Hepatocyte (in vitro differentiated cells): ENCODE measurements at regions not wholly inside any gene's neighbourhood (a gene's known extent, or its start where the extent isn't known, plus 50 kb on each side); places are given as distances from the start of the nearest gene placed in this dataset.
"Not testable (repeated sequence)": the region's sequence is repeated elsewhere in the genome, so short reads cannot be mapped to it uniquely, and the experiment has no call there.

Experiments used
- DNase-seq: peaks from one replicate; pipeline ENCODE4 v3.0.0-alpha.2; 2016; ENCODE audit warnings: low spot score
- H2AFZ ChIP-seq: fragments of 200-600 bp; sonication (generic); 2 replicates; pipeline ENCODE4 v1.6.0; 2016; ENCODE audit warnings: antibody characterized with exemption, mild to moderate bottlenecking
- H3K27ac ChIP-seq: fragments of 200-600 bp; sonication (generic); 2 replicates; pipeline ENCODE4 v1.5.1; 2016; ENCODE audit warnings: mild to moderate bottlenecking
- H3K27me3 ChIP-seq: fragments of 200-600 bp; sonication (generic); 2 replicates; pipeline ENCODE4 v1.6.1; 2016
- H3K36me3 ChIP-seq: fragments of 200-600 bp; sonication (generic); replicated peaks from 2 replicates; pipeline ENCODE4 v1.5.1; 2016; ENCODE audit warnings: low read depth; ENCODE audit not compliant: insufficient read depth
- H3K4me1 ChIP-seq: fragments of 200-600 bp; sonication (generic); 2 replicates; pipeline ENCODE4 v1.5.1; 2016; ENCODE audit warnings: mild to moderate bottlenecking, moderate library complexity; ENCODE audit not compliant: insufficient read depth
- H3K4me2 ChIP-seq: fragments of 200-600 bp; sonication (generic); 2 replicates; pipeline ENCODE4 v1.6.0; 2016
- H3K4me3 ChIP-seq: fragments of 200-600 bp; sonication (generic); 2 replicates; pipeline ENCODE4 v1.5.1; 2016; ENCODE audit warnings: mild to moderate bottlenecking
- H3K79me2 ChIP-seq: fragments of 200-600 bp; sonication (generic); 2 replicates; pipeline ENCODE4 v1.6.0; 2017; ENCODE audit warnings: mild to moderate bottlenecking
- H3K9me2 ChIP-seq: fragments of 200-600 bp; sonication (generic); replicated peaks from 2 replicates; pipeline ENCODE4 v1.6.0; 2017; ENCODE audit warnings: mild to moderate bottlenecking; ENCODE audit not compliant: insufficient read depth
- H3K9me3 ChIP-seq: fragments of 200-600 bp; sonication (generic); 2 replicates; pipeline ENCODE4 v1.5.1; 2016; ENCODE audit warnings: low read depth, mild to moderate bottlenecking
- H4K20me1 ChIP-seq: fragments of 200-600 bp; sonication (generic); 2 replicates; pipeline ENCODE4 v1.6.0; 2016; ENCODE audit warnings: mild to moderate bottlenecking; ENCODE audit not compliant: insufficient read depth, poor library complexity, severe bottlenecking
- EZH2 ChIP-seq: fragments of 200-600 bp; sonication (generic); IDR thresholded peaks from 2 replicates; pipeline ENCODE4 v1.6.1; 2016; ENCODE audit warnings: antibody characterized with exemption, mild to moderate bottlenecking, borderline replicate concordance
- EZH2phosphoT487 ChIP-seq: fragments of 200-600 bp; sonication (generic); IDR thresholded peaks from one replicate; pipeline ENCODE4 v1.6.1; 2018; ENCODE audit warnings: antibody characterized with exemption, mild to moderate bottlenecking, low read depth, moderate library complexity; ENCODE audit not compliant: unreplicated experiment, severe bottlenecking
- WGBS: methylation state at CpG from one replicate; pipeline ENCODE4 v1.1.6; 2016; ENCODE audit warnings: low lambda C conversion rate; ENCODE audit errors: missing lambda C conversion rate; 5-methylcytosine and 5-hydroxymethylcytosine counted together
- TF ChIP-seq, protein P1 (sequence below): fragments of 200-600 bp; sonication (generic); IDR thresholded peaks from 2 replicates; pipeline ENCODE4 v1.5.1; 2016; ENCODE audit warnings: antibody characterized with exemption, mild to moderate bottlenecking; ENCODE audit not compliant: poor library complexity

DNA sequence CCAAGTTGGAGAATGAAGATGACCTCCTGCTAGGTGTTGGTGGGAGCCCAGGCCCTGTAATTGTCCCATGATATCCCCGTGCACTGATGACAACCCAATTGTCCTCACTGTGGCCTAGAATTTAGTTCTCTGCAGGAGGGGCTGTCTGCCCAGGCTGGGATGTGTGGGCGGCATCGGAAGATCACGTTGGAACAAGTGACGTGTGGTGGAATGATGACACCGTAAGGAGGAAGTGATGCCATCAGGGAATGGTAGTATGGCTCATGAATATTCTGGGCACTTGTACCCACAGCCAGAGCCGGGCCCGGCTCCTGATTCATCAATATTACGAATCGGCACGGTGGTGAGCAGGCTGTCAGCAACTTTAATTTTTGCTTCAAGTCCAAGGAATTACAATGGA is 111.6 kb downstream of the MIAT start:
- Histone ChIP-seq H3K4me3 (no peak overlapping the region), H2AFZ (no peak overlapping the region), H3K9me2 (no peaks in the 10 kb centered on the region), H3K27me3 (no peaks in the 10 kb centered on the region), H3K4me2 (no peak overlapping the region), H3K36me3 (no peaks in the 10 kb centered on the region), H3K27ac (no peak overlapping the region), H3K79me2 (no peaks in the 10 kb centered on the region), H3K9me3 (no peaks in the 10 kb centered on the region), H4K20me1 (no peaks in the 10 kb centered on the region), H3K4me1 (no peaks in the 10 kb centered on the region)
- 92% methylated on average over 11 of the region's 11 CpGs for WGBS
- TF ChIP-seq EZH2: no peak
- TF ChIP-seq, protein P1, sequence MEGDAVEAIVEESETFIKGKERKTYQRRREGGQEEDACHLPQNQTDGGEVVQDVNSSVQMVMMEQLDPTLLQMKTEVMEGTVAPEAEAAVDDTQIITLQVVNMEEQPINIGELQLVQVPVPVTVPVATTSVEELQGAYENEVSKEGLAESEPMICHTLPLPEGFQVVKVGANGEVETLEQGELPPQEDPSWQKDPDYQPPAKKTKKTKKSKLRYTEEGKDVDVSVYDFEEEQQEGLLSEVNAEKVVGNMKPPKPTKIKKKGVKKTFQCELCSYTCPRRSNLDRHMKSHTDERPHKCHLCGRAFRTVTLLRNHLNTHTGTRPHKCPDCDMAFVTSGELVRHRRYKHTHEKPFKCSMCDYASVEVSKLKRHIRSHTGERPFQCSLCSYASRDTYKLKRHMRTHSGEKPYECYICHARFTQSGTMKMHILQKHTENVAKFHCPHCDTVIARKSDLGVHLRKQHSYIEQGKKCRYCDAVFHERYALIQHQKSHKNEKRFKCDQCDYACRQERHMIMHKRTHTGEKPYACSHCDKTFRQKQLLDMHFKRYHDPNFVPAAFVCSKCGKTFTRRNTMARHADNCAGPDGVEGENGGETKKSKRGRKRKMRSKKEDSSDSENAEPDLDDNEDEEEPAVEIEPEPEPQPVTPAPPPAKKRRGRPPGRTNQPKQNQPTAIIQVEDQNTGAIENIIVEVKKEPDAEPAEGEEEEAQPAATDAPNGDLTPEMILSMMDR: no peak
- no peak for TF ChIP-seq EZH2phosphoT487
- DNase-seq: no peak

DNA sequence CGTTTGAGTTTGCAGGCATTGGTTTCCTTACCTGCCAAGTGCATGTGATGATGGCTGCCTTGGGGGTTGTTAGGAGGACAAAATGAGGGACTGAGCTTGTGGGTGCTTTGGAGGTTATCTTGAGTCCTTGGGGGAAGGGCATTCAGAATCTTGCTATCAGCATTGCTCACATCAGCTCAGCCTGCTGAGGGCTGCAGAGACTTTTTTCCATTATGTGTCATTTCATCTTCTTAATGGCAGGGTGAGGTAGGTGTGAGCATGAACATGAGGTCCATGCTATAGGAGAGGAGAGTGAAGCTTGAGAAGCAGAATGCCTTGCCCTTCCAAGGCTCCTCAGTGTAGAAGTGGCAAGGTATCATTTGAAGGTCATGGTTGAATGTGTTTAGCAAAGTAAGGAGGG is 112.3 kb downstream of the MIAT start:
- no peaks in the 10 kb centered on the region for H3K9me3 ChIP-seq
- H3K4me3 ChIP-seq: no peak overlapping the region
- no peak overlapping the region for H2AFZ ChIP-seq
- H3K4me2 ChIP-seq: no peak overlapping the region
- H3K9me2 ChIP-seq: no peaks in the 10 kb centered on the region
- H3K79me2 ChIP-seq: no peaks in the 10 kb centered on the region
- H4K20me1 ChIP-seq: no peaks in the 10 kb centered on the region
- TF ChIP-seq EZH2phosphoT487: no peak
- TF ChIP-seq, protein P1: no peak
- TF ChIP-seq EZH2: no peak
- no peaks in the 10 kb centered on the region for H3K36me3 ChIP-seq
- no peaks in the 10 kb centered on the region for H3K27me3 ChIP-seq
- no peak overlapping the region for H3K27ac ChIP-seq
- DNase-seq: no peak
- 82% methylated on average over 1 of the region's 1 CpG for WGBS
- H3K4me1 ChIP-seq: no peaks in the 10 kb centered on the region

DNA sequence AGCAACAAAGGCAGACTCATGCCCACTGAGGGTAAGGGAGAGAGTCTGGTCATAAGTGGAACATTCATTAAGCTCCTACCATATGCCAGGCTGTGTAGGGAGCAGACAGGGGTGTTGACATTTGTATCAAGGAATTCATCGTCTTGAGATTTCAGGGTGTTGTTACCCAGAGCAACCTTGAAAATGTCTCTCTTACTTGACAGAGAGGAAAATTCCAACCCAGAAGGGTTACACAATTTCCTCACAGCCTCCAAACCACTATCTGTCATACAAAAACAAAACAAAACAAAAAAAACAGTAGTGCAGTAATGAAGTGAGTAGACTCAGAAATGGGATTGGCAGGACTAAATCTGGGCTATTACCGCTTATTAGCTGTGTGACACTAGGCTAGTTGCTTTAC is 113.2 kb downstream of the MIAT start:
- Histone ChIP-seq H3K79me2 (no peaks in the 10 kb centered on the region), H3K4me2 (no peak overlapping the region), H3K9me3 (no peaks in the 10 kb centered on the region), H2AFZ (no peak overlapping the region), H3K4me1 (no peaks in the 10 kb centered on the region), H3K9me2 (no peaks in the 10 kb centered on the region), H3K27ac (no peak overlapping the region), H3K4me3 (no peak overlapping the region), H3K36me3 (no peaks in the 10 kb centered on the region), H4K20me1 (no peaks in the 10 kb centered on the region), H3K27me3 (no peaks in the 10 kb centered on the region)
- 61% methylated on average over 2 of the region's 2 CpGs for WGBS
- no peak for TF ChIP-seq EZH2
- TF ChIP-seq, protein P1: no peak
- no peak for TF ChIP-seq EZH2phosphoT487
- DNase-seq: no peak

DNA sequence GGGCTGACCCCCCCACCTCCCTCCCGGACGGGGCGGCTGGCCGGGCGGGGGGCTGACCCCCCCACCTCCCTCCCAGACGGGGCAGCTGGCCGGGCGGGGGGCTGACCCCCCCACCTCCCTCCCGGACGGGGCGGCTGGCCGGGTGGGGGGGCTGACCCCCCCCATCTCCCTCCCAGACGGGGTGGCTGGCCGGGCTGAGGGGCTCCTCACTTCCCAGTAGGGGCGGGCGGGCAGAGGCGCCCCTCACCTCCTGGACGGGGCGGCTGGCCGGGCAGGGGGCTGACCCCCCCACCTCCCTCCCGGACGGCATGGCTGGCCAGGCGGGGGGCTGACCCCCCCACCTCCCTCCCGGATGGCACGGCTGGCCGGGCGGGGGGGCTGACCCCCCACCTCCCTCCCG is 115.7 kb downstream of the MIAT start:
- H3K4me2 ChIP-seq, H3K79me2 ChIP-seq, H3K4me3 ChIP-seq, H3K4me1 ChIP-seq, H3K27ac ChIP-seq, H3K9me3 ChIP-seq, DNase-seq, H4K20me1 ChIP-seq, H3K27me3 ChIP-seq, H3K9me2 ChIP-seq, H3K36me3 ChIP-seq, H2AFZ ChIP-seq: not testable (repeated sequence)
- no CpG with 5 or more reads among the region's 28 CpGs for WGBS
